Endothelial cell of umbilical vein (primary cell): ENCODE measurements at regions not wholly inside any gene's neighbourhood (a gene's known extent, or its start where the extent isn't known, plus 50 kb on each side); places are given as distances from the start of the nearest gene placed in this dataset.

Source experiments
- BruUV-seq: library from RNA; stranded (reverse); fragments of 400-500 nt; replicated peaks from 2 replicates; lab custom pipeline; 2021; lab: Mats Ljungman, UMichigan
- CTCF ChIA-PET: fragments of 300-600, 350-600 bp; sonication (Branson Sonifier 250); formaldehyde crosslinking; loops from one replicate; lab custom pipeline; 2021; ENCODE audit warnings: antibody characterized with exemption, inconsistent platforms; lab: Charles Lee
- POLR2A ChIA-PET: fragments of 300-600, 350-600 bp; sonication (Branson Sonifier 250); formaldehyde crosslinking; loops from one replicate; lab custom pipeline; 2021; ENCODE audit warnings: antibody characterized with exemption, inconsistent platforms; lab: Charles Lee
- DNase-seq: peaks from one replicate; pipeline ENCODE4 v3.0.0-alpha.2; 2011; ENCODE audit warnings: low read depth, low spot score
- FAIRE-seq: peaks from 2 replicates; lab custom pipeline; 2011; peaks lifted over from hg19 to GRCh38; lab: Jason Lieb, UNC
- H2AFZ ChIP-seq: 2 replicates; pipeline ENCODE4 v1.6.0; 2012; ENCODE audit warnings: low read depth, low read length, control low read depth, inconsistent platforms
- H3K27ac ChIP-seq: 2 replicates; pipeline ENCODE4 v1.5.1; 2011; ENCODE audit warnings: low read depth, mild to moderate bottlenecking, control low read depth, low read length, moderate library complexity; ENCODE audit not compliant: insufficient read depth
- H3K27me3 ChIP-seq, 2 experiments: 2 replicates each; pipeline versions ENCODE4 v1.6.0 to v1.6.1; 2011; ENCODE audit warnings: low read length in 2 of 2, mixed read lengths in 1 of 2; ENCODE audit not compliant: control insufficient read depth in 2 of 2, insufficient read depth in 2 of 2
- H3K36me3 ChIP-seq, 2 experiments: 2 replicates in 1 of 2; 3 replicates in 1 of 2; pipeline ENCODE4 v1.5.1; 2011; ENCODE audit warnings: low read length in 2 of 2, mild to moderate bottlenecking in 1 of 2, moderate library complexity in 1 of 2; ENCODE audit not compliant: control insufficient read depth in 2 of 2, insufficient read depth in 2 of 2; ENCODE audit errors: extremely low read depth in 1 of 2
- H3K4me1 ChIP-seq: 3 replicates; pipeline ENCODE4 v1.5.1; 2011; ENCODE audit warnings: mild to moderate bottlenecking, low read length; ENCODE audit not compliant: control insufficient read depth, insufficient read depth; ENCODE audit errors: extremely low read depth
- H3K4me2 ChIP-seq: 2 replicates; pipeline ENCODE4 v1.6.1; 2011; ENCODE audit warnings: low read length, control low read depth, mixed read lengths; ENCODE audit not compliant: insufficient read depth
- H3K4me3 ChIP-seq, 3 experiments: fragments of 200-600 bp in 1 of 3; sonication (generic), shearing (Covaris generic) in 1 of 3; replicated peaks in 1 of 3; 2 replicates each; pipeline ENCODE4 v1.5.1; 2011 to 2016; ENCODE audit warnings: control low read depth in 3 of 3, low read length in 3 of 3, mild to moderate bottlenecking in 2 of 3, inconsistent platforms in 1 of 3, low read depth in 1 of 3, moderate library complexity in 1 of 3; ENCODE audit not compliant: insufficient read depth in 1 of 3
- H3K79me2 ChIP-seq: 2 replicates; pipeline ENCODE4 v1.6.0; 2012; ENCODE audit warnings: low read length, inconsistent platforms; ENCODE audit not compliant: control insufficient read depth, insufficient read depth
- H3K9ac ChIP-seq: replicated peaks from 2 replicates; pipeline ENCODE3; 2011; ENCODE audit warnings: low read length, control low read depth; ENCODE audit not compliant: insufficient read depth; ENCODE audit errors: extremely low read depth
- H3K9me1 ChIP-seq: replicated peaks from 3 replicates; pipeline ENCODE4 v1.6.0; 2011; ENCODE audit warnings: mild to moderate bottlenecking, low read length; ENCODE audit not compliant: control insufficient read depth, insufficient read depth; ENCODE audit errors: extremely low read depth
- H3K9me3 ChIP-seq: replicated peaks from 2 replicates; pipeline ENCODE4 v1.5.1; 2012; ENCODE audit warnings: low read length, inconsistent platforms; ENCODE audit not compliant: control insufficient read depth, insufficient read depth
- H4K20me1 ChIP-seq: replicated peaks from 2 replicates; pipeline ENCODE3; 2011; ENCODE audit warnings: mild to moderate bottlenecking, low read length; ENCODE audit not compliant: control insufficient read depth, insufficient read depth; ENCODE audit errors: extremely low read depth
- CTCF ChIP-seq, 2 donors: IDR thresholded peaks; 1 replicate in 1 of 2; 2 replicates in 1 of 2; pipeline ENCODE4 v1.5.1; 2011; ENCODE audit warnings: low read length in 2 of 2, mild to moderate bottlenecking in 2 of 2, moderate library complexity in 2 of 2, control low read depth in 1 of 2, inconsistent platforms in 1 of 2, low read depth in 1 of 2; ENCODE audit not compliant: insufficient read depth in 1 of 2; ENCODE audit errors: extremely low read depth in 1 of 2
- EZH2 ChIP-seq: IDR thresholded peaks from 2 replicates; pipeline ENCODE4 v1.6.1; 2012; ENCODE audit warnings: borderline replicate concordance, low read depth, mild to moderate bottlenecking, moderate library complexity, low read length, inconsistent platforms; ENCODE audit not compliant: severe bottlenecking
- FOS ChIP-seq: IDR thresholded peaks from 2 replicates; pipeline ENCODE4 v1.6.1; 2011; ENCODE audit warnings: mild to moderate bottlenecking, low read length, moderate library complexity, borderline replicate concordance; ENCODE audit not compliant: insufficient read depth
- GATA2 ChIP-seq: IDR thresholded peaks from 2 replicates; pipeline ENCODE4 v1.7.0; 2011; ENCODE audit warnings: low read depth, mild to moderate bottlenecking, moderate library complexity, mixed read lengths, low read length; ENCODE audit not compliant: insufficient read length, insufficient read depth
- JUN ChIP-seq: IDR thresholded peaks from 2 replicates; pipeline ENCODE4 v1.6.1; 2011; ENCODE audit warnings: borderline replicate concordance, low read depth; ENCODE audit not compliant: insufficient read length, insufficient read depth
- MYC ChIP-seq: IDR thresholded peaks from one replicate; pipeline ENCODE4 v1.6.1; 2011; ENCODE audit warnings: mild to moderate bottlenecking, low read depth, low read length
- POLR2A ChIP-seq: IDR thresholded peaks from 2 replicates; pipeline ENCODE4 v1.6.1; 2012; ENCODE audit warnings: low read depth, mild to moderate bottlenecking, control low read depth, low read length
- POLR2AphosphoS5 ChIP-seq: IDR thresholded peaks from 2 replicates; pipeline ENCODE4 v1.6.1; 2012; ENCODE audit warnings: low read depth, mild to moderate bottlenecking, control low read depth, low read length, moderate library complexity; ENCODE audit not compliant: insufficient read depth
- dilution Hi-C: fragments of 300-500 bp; cut with MboI; formaldehyde crosslinking; loops from one replicate; pipeline ENCODE4 v1.15.0; 2019; ENCODE audit warnings: low sequenced_read_pairs; ENCODE audit not compliant: extremely low pct_ligation_motif_present
- intact Hi-C: fragments of 100-400 bp; cut with micrococcal nuclease; formaldehyde crosslinking; loops from one replicate; pipeline ENCODE4 v1.10.0; 2022
- TF ChIP-seq, protein P1 (sequence below): IDR thresholded peaks from 2 replicates; pipeline ENCODE4 v1.6.1; 2011; ENCODE audit not compliant: insufficient read depth, insufficient read length

GRCh38 chr2:65511306-65511705 lies 78.9 kb upstream of the SPRED2 start:
- H3K9me3 ChIP-seq: no peaks in the 10 kb centered on the region
- DNase-seq (no peak), FAIRE-seq (no peak)
- H3K4me1 ChIP-seq: no peaks in the 10 kb centered on the region
- intact Hi-C loops: no loop called here
- H3K36me3 ChIP-seq: no peaks in the 10 kb centered on the region
- H3K9ac ChIP-seq: no peak overlapping the region
- TF ChIP-seq, protein P1, sequence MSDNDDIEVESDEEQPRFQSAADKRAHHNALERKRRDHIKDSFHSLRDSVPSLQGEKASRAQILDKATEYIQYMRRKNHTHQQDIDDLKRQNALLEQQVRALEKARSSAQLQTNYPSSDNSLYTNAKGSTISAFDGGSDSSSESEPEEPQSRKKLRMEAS: no peak
- no peak for TF ChIP-seq POLR2AphosphoS5
- no peak for TF ChIP-seq POLR2A
- no peak for TF ChIP-seq MYC
- no peak for TF ChIP-seq JUN
- TF ChIP-seq CTCF (IDR thresholded peaks at IDR 0.05; ENCODE audit: extremely low read depth in 1 of 2, insufficient read depth in 1 of 2, low read depth in 1 of 2, low read length in 2 of 2): no peak
- TF ChIP-seq FOS: no peak
- no peak for TF ChIP-seq GATA2
- no peak for TF ChIP-seq EZH2
- no peaks in the 10 kb centered on the region for H3K79me2 ChIP-seq
- no peak overlapping the region for H3K27ac ChIP-seq
- no peak overlapping the region for H2AFZ ChIP-seq
- no peak overlapping the region for H3K4me2 ChIP-seq
- ChIA-PET CTCF (no interaction called here), POLR2A (no interaction called here)
- H4K20me1 ChIP-seq: no peaks in the 10 kb centered on the region
- no TSS peak for BruUV-seq
- H3K4me3 ChIP-seq: no peak overlapping the region
- H3K9me1 ChIP-seq: no peaks in the 10 kb centered on the region
- H3K27me3 ChIP-seq: peaks cover 0 to 2% of the 10 kb centered on the region in 2 experiments
- dilution Hi-C loops: no loop called here
